Renal cortical epithelial cell (primary cell): ENCODE measurements at regions not wholly inside any gene's neighbourhood (a gene's known extent, or its start where the extent isn't known, plus 50 kb on each side); places are given as distances from the start of the nearest gene placed in this dataset.
"Not testable (repeated sequence)": the region's sequence is repeated elsewhere in the genome, so short reads cannot be mapped to it uniquely, and the experiment has no call there.

Experiments
- DNase-seq: peaks from one replicate; pipeline ENCODE4 v3.0.0-alpha.2; 2011; ENCODE audit warnings: low read depth

DNA sequence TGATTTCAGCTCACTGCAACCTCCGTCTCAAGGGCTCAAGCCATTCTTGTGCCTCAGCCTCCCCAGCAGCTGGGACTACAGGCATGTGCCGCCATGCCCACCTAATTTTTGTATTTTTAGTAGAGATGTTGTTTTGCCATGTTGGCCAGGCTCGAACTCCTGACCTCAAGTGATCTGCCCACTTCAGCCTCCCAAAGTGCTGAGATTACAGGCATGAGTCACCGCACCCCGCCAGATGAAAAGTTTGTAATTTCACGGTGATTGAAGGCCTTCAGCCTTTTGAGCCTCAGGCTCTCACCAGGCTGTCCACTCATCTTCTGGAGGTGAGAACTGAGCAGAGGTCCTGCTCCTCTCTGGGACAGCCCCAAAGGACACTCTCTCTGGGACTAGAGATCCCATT, 103.2 kb downstream of the HIF1AN start:
- DNase-seq = not testable (repeated sequence)

DNA sequence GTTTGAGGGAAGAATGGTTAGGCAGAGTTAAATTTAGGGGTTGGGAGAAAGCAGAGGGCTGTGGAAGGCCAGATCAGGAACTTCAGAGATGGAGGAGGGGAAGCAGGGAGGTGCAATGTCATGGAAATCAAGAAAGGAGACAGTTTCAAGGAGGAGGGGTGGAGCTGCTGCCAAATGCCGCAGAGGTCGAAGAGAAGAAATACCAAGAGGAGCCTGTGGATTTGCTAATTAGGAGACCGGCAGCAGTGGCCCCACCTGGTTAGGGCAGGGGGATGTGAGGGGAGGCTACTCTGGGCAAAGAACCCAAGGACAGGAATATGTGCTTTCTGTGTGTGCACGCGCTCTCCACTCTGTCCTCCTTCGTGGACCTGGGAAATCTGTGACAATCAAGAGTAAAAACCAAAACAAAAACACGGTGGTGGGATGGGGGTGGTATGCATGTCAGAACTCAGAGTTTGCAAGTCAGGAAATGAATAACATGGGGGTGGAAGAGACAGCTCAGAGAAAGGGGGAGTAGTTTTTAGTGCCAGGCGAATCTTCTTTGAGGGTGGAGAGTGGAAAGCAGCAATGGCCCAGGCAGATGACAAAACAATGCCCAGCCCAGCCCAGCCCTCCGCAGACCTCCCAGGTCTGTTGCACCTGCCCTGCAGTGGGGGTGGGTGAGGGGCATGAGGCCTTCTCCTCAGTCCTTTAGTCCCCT, 102.9 kb upstream of the PAX2 start:
- DNase-seq = no peak

DNA sequence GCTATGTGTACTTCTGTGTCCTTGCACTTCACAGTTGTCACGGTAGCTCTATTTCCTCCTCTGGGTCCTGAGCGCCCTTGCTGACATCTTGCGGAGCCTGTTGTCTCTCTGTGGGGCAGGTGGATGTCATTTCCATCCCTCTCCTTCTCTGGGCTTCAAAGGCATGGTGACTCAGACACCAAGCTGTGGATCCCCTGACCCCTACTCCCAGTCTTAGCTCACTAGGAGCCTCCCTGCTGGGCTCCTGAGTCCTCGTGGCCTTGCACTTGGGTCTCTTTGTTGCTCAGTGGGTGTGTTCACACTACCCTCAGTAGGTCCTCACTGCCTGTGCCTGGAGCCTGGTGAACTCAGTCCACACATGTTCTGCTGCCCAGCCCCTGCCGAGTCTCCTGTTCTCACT, 100.3 kb upstream of the PAX2 start:
- DNase-seq = no peak

DNA sequence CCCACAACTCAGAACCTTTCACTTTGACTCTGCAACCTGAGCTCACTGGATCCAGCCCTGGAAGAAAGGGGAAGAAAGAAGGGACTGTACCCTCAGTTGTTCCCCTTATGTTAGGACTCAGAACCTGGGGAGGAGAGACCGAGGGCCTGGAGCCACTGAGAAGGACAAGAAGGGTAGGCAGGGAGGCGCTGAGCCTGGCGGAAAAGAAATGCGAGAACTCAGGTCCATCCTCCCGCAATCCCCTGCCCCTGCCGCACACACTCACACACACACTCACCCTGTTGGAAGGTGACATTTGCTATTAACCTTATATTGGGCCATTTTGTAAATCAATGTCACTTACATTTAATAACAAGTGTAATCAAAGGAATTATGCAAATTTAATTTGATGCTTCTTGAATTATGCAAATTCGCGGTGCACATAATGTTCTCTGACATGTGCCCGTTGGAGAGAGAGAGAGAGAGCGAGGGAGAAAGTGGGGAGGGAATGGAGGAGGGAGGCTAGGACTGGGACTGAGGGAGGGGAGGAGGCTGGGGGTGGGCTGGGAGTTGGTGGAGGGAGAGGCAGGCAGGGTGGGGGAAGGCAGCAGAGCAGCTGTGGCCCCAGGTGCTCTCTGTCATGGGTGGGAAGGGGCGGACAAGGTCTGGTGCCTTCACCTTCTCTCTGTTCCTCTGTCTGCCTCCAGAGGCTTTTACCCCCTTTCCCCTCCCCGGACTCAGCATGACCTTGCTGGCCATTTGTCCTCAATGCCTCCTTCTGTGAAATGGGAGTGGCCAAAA, 99.6 kb upstream of the PAX2 start:
- no peak for DNase-seq

DNA sequence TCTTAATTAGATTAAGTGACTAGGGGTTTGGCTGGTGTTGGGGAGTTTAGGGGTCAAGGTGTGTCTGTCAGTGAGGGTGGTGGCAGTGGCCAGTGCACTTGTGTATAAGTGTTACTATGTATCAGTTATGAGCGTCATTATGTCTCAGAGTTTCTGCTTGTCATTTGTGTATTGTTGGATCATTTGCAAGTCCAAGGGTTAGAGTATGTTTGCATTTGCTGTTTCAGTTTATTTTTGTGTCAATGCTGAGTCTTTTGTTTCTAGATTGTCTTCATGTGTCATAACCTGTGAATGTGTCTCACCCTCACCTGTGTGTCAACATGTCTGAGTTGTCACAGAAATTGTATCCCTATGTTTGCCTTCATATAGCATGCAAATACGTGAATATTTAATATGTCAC, 97.5 kb upstream of the PAX2 start:
- DNase-seq = no peak

DNA sequence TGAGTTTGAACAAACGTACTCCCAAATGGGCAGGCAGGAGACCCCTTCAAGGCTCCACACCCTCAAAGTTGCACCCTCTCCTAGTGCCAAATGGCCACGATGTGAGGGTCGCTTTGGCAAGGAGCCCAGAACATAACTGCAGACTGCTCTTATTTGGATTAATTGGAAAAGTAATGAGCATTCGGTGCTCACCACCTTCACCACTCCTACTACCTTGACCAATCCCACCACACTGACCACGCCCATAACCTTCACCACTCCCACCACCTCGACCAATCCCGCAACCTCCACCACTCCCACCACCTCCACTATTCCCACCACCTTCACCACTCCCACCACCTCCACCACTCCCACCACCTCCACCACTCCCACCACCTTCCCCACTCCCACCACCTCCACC, 94.7 kb upstream of the PAX2 start:
- no peak for DNase-seq

DNA sequence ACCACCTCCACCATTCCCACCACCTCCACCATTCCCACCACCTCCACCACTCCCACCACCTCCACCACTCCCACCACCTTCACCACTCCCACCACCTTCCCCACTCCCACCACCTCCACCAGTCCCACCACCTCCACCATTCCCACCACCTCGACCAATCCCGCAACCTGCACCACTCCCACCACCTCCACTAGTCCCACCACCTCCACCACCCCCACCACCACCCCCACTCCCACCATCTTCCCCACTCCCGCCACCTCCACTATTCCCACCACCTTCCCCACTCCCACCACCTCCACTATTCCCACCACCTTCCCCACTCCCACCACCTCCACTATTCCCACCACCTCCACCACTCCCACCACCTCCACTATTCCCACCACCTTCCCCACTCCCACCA, 94.3 kb upstream of the PAX2 start:
- not testable (repeated sequence) for DNase-seq

DNA sequence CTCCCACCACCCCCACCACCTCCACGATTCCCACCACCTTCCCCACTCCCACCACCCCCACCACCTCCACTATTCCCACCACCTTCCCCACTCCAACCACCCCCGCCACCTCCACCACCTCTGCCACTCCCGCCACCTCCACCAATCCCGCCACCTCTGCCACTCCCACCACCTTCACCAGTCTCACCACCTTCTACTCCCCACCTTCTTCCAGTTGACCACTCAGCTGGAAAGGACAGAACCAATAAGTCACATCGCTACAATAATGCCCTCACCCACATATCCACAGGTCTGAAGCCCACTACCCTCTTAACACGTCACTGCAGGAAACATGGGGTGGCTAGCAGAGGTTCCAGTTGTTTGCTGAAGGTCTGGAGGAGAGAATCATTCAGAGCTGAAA, 93.5 kb upstream of the PAX2 start:
- DNase-seq = no peak

DNA sequence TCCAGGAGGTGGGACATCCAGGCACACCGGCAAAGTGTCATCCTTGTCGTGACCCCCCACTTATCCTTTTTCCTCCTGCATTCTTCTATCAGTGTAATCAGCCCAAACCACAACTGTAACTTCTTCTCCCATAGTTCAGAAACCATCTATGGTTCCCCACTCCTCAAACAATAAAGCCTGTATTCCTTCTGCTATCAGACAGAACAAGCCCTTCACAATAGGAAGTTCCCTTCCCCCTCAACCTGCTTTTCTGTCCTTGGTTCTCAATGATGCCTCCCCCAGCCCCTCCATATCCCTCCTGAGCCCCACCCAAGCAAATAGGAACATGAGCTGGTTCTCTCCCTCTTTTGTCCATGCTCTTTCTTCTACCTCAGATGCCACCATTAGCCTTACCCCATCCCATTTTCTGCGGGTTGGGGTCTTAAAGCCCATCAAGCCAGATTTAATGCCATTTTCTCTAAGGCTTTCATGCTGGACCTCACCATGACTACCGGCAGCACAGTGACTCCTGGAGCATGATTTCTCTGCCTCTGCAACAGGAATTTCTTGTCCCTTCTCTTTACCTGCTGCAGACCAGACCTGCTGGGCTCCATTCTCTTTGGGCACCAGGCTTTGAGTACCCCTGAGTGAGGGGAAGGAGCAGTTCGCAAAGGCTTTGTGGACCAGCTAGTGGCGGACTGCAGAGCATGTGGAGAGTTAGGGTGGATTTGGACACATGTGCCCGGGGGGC, 92.8 kb upstream of the PAX2 start:
- no peak for DNase-seq

DNA sequence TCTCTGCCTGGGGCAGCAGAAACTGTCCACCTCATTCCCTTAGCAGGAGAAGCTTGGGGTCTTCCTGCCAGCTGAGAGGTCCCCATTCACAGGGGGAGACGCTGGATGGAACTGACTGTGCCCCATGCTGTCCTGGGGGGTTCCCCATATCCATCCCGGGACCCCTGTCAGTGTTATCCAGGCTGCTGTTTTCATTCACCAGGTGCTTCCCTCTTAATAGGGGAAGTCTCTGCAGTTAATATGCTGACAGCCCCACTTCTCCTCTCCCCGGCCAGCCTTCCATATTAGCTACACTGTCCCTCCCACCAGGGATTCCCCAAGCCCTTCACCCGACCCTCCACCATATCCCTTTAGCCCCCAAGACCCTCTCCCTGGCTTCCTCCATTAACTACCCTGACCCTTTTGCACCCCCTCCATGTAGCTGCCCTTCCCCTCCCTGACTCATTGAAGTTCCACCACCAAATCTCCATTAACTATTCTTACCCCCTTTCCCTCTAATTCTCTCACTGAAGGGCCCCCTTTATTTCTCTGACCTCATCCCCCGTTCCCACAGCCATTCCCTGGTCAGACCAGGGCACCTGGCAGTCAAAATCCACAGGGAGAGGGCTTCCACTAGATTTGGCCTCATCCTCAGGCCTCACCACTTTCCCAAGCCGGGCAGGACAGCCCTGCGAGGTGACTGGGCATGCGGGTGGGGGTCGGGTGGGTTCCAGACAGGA, 92.0 kb upstream of the PAX2 start:
- no peak for DNase-seq

DNA sequence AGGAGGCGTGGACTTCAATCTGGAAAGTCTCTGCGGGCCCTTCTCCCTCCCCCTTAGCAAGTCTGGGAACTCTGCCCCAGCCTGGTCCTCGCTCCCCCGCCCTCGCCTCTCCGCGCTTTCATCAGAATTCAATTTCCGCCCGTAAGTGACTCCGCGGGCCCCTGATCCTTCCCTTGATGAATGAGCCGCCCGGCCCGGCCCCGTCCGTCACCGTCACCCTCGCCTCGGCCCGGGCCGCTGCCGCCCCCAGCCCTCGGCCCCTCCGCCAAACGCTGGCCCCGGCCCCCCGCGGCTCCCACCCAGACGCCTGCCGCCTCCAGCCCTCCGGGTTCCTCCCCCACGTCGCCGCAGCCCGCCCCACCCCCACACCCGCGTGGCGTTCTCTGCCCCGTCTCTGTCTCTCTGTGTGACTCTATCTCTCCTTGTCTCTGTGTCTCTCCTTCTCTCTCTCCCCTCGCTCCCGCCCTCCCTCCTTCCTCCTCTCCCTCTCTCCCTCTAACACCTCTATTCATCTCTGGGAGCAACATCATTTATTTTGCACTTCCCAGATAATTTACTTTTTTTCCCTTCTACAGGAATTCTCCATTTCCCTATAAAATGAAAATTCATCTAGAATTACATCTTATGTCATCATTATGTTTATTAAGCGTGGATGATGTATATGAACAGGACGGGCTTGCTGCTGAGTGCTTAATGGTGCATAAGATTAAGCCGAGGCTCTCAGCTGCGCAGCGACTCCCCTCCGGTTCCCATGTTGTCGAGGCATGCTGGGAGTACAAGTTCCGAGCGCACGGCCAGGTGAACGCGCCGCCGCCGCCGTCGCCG, 91.2 kb upstream of the PAX2 start:
- no peak for DNase-seq

DNA sequence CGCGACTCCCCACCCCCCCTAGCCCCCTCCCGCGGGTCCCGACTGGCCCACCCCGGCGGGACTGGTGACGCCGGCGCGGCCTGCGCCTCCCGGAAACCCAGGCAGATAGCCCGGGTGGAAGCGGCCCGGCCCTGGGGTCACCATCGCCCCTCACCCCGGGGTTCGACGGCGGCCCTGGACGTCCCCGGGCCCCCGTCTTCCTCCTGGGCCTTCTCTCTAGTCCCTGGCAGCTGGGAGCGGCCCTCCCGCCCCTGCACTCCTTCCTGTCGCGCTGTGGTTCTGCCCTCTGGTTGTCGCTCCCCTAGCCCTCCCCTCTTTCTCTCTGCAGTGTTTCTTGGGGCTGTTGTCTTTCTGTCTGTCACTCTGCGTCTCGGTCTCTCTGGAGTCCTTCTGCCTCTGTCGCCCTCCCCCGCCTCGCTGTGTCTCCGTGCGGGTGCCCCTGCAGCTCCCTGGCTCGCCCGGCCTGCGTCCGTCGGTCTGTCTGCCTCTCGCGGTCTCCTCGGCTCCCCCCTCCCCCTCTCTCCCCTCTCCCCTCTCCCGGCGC, 90.5 kb upstream of the PAX2 start:
- DNase-seq = no peak

DNA sequence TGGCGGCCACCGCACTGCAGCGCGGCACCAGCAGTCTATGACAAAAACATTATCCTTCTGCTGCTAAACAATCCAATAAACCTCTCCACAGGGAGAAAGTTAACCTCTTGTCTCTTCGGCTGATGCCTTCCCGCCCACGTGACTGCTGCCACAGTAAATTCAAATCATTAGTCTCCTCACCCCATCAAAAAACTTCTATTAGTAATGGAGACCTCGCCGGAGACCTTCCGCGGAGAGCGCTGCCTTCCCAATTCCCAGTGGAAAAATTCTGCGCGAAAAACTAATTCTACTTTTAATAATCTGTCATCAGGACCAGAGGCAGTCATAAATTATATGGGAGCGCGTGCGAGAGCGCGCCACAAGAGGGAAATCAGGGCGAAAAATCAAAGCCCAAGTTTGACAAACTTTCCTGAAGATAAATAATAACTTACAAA, 90.0 kb upstream of the PAX2 start:
- no peak for DNase-seq

DNA sequence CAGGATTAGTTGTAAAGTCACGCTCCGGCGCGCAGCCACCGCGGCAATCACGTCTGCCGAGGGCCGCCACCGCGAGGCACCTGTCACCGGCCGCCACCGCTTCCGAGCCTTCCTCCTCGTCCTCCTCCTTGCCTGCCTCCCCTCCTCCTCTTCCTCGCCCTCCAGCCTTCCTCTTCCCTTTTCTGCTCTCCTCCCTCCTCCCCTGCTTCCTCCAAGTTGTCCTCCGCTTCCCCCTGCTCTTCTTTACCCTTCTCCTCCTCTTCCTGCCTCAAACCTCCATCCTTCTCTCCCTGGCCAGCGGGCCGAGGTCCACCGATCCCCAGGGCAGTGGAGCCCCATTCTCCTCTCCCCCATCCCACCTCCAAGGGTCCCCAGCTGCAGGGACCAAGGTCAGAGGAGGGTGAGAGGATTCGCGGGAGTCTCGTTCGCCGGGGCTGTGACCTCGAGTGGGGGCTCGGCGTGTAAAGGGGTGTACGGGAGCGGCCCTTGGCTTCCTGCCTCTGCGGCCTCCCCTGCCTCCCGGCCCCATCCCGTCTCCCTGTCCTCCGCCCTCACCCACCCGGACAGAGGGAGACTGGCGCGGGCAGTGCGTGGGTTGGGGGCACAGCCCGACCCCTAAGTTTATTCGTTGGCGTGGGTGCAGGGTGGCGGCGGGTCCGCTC, 89.5 kb upstream of the PAX2 start:
- no peak for DNase-seq

DNA sequence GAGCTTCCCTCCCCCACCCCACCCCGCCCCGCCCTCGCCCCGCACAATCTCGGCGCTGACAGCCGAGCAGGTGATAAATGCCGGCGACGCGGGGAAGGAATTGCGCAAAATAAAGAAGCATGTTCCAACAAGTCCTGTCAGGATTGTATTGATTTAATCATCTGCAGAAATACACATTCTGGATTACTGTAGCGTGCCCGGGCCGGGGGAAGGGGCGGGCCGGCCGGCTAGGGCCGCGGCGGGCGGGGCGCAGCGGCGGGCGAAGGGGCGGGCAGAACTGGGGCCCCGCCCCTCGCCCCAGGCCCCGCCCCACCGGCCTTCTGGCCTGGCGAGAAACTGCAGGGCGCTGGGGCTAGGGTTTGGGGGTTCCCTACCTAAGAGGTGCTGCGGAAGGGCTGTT, 88.9 kb upstream of the PAX2 start:
- peak; percentile 50 for DNase-seq

DNA sequence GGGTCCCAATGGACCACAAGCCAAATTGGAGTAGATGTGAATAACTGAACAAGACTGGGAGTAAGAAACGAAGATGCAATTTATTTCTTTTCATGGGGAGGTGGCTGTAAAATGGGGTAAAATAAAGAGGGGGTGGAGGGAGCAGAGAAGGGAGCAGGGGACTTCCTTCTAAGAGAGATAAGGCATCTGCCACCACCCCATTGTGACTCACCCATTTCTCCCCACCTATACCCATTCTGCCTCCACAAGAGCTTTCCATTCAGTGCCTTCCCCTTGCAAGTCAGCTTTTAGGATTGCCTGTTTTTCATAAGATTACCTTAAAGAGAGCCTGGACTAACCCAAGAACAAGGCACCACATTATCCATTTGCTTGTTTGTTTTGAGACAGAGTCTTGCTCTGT, 87.1 kb upstream of the PAX2 start:
- DNase-seq = no peak

DNA sequence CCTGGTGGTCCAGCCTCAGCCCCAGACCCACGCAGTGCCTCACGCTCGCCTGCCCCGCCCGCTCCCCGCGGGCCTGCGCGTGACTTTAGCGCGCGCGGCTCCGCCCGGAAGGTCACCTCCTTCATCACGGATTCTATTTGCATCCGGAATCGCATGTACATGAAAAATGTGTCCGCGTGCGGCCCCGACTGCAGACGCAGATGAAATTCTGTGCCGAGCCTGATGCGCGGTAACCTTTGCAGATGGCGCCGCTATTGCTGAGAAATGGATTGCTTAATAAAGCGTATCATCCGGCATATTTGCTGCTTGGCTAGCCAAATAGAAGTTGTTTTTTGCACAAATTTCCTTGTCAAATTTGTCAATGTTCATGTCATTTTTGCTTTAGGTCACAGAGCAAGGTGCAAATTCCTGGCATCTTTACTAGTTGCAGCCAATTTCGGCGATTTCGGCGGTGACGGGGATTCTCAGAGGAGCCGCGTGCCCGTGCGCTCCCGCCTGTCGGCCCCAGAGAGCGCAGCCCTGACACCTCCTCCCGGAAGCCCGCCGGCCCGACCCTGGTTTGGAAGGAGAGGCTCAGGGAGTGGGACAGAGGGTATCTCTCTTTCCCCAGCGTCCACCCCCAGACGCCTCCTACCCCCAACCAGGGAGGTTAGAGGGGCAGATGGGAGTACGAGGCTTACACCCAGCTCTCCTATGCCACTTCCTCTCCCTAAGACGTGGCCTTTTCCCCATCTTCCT, 85.9 kb upstream of the PAX2 start:
- no peak for DNase-seq

DNA sequence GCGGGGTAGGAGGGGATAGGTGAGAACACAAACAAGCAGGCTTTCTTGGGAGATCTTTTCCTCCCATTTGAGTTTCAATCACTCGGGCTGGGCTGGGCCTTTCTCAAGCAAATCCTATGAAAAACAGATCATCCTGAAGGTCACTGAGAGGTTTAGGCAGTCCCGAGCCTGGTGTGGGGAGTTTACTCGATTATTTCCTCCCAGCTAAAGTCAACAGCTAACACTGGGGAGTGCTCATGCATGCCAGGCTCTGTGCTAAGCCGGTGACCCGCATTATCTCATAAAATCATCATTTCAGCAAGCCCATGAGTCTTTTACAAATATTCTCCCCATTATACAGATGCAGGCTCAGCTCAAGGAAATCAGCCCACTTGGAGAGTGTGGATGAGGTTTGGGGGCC, 85.0 kb upstream of the PAX2 start:
- DNase-seq = no peak

DNA sequence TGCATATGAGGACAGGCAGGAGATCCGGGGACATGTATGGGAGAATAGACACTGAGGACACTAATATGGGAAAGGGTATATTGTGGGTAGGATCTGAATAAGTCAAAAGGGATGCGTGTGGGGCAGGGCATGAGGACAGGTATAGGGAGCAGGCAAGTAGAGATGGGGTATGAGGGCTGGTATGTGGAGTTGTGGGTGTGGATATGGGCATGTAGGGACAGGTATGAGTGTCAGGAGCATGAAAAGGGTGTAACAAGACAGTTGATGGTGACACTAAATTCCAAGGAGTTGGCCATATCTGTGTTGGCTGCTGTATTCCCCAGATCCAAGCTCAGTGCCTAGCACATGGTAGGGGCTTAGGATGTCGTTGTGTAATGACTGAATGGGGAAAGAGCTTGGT, 84.4 kb upstream of the PAX2 start:
- no peak for DNase-seq

DNA sequence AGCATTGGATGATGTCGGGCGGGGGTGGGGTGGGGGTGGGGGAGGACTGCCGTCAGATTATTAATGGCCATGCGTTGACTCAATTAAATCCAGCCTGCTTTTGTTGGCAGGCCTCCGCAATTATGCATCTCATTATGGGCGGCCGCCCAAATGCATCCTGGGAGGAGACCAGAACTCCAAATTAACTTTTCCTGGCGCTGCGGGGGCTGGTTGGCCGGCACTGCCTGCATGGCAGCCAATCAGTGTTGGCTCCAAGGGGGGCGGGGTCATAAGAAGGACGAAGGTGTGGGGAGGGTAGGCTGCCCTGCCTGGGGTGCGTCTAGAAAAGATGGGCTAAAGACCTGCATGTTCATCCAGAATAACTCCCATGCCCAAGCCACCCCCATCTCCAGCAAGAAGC, 83.9 kb upstream of the PAX2 start:
- no peak for DNase-seq
